GM18861 (cell line): ENCODE measurements at regions not wholly inside any gene's neighbourhood (a gene's known extent, or its start where the extent isn't known, plus 50 kb on each side); places are given as distances from the start of the nearest gene placed in this dataset.
"Not testable (repeated sequence)": the region's sequence is repeated elsewhere in the genome, so short reads cannot be mapped to it uniquely, and the experiment has no call there.

Experiments used
- ATAC-seq: cut with Tn5 transposase; IDR thresholded peaks from one replicate; pipeline ENCODE4 v1.9.1; 2021; ENCODE audit not compliant: unreplicated experiment

GRCh38 chr14:106349678-106350457 lies 823.5 kb downstream of the TMEM121 start:
- not testable (repeated sequence) for ATAC-seq

- not testable (repeated sequence) for ATAC-seq
Observed at GRCh38 chr14:106355007-106355791, 828.8 kb downstream of the TMEM121 start.

GRCh38 chr14:106355881-106356642 lies 829.7 kb downstream of the TMEM121 start:
- ATAC-seq = not testable (repeated sequence)

- not testable (repeated sequence) for ATAC-seq
Observed at GRCh38 chr14:106356643-106356930, 830.2 kb downstream of the TMEM121 start.

GRCh38 chr14:106359157-106359887 lies 832.9 kb downstream of the TMEM121 start:
- ATAC-seq = not testable (repeated sequence)

GRCh38 chr14:106365371-106365770 lies 839.0 kb downstream of the TMEM121 start:
- ATAC-seq = not testable (repeated sequence)

- not testable (repeated sequence) for ATAC-seq
Observed at GRCh38 chr14:106365894-106366293, 839.5 kb downstream of the TMEM121 start.

GRCh38 chr14:106366971-106367370 lies 840.6 kb downstream of the TMEM121 start:
- ATAC-seq = not testable (repeated sequence)

- ATAC-seq = not testable (repeated sequence)
Observed at GRCh38 chr14:106369456-106369855, 843.1 kb downstream of the TMEM121 start.

- ATAC-seq = peak; percentile 59
Observed at GRCh38 chr14:106372870-106373652, 846.7 kb downstream of the TMEM121 start.

- not testable (repeated sequence) for ATAC-seq
Observed at GRCh38 chr14:106373653-106374110, 847.3 kb downstream of the TMEM121 start.

GRCh38 chr14:106377432-106377831 lies 851.0 kb downstream of the TMEM121 start:
- ATAC-seq = no peak

GRCh38 chr14:106378191-106378590 lies 851.8 kb downstream of the TMEM121 start:
- no peak for ATAC-seq

GRCh38 chr14:106380740-106381139 lies 854.4 kb downstream of the TMEM121 start:
- no peak for ATAC-seq

GRCh38 chr14:106389186-106389585 lies 862.8 kb downstream of the TMEM121 start:
- ATAC-seq = not testable (repeated sequence)

- ATAC-seq = no peak
Observed at GRCh38 chr14:106390401-106390800, 864.0 kb downstream of the TMEM121 start.

- ATAC-seq = no peak
Observed at GRCh38 chr14:106390947-106391346, 864.6 kb downstream of the TMEM121 start.

- ATAC-seq = no peak
Observed at GRCh38 chr14:106393742-106394141, 867.4 kb downstream of the TMEM121 start.

GRCh38 chr14:106395456-106396050 lies 869.2 kb downstream of the TMEM121 start:
- ATAC-seq = no peak
